GM12878 (cell line): ENCODE measurements at regions not wholly inside any gene's neighbourhood (a gene's known extent, or its start where the extent isn't known, plus 50 kb on each side); places are given as distances from the start of the nearest gene placed in this dataset.
A peak's percentile ranks its signal among the peaks of the same experiment; 100 is the strongest.

ENCODE experiments used
- ATAC-seq: fragments of 200-7000 bp; cut with Tn5 transposase; 3 replicates; pipeline ENCODE4 v1.9.1; 2020; ENCODE audit warnings: mild to moderate bottlenecking, moderate library complexity
- BruUV-seq: library from RNA; stranded (reverse); fragments of 400-500 nt; replicated peaks from 2 replicates; lab custom pipeline; 2021; lab: Mats Ljungman, UMichigan
- CTCF ChIA-PET: fragments of 300-600 bp; sonication (Branson Sonifier 250); formaldehyde crosslinking; extraction: SDS; loops from one replicate; lab custom pipeline; 2021; ENCODE audit warnings: inconsistent platforms; lab: Yijun Ruan, JAX
- POLR2A ChIA-PET: fragments of 350-600 bp; formaldehyde crosslinking; extraction: SDS; loops from one replicate; lab custom pipeline; 2021; ENCODE audit warnings: inconsistent platforms; lab: Charles Lee
- RAD21 ChIA-PET: fragments of 300-600 bp; sonication (Branson Sonifier 250); formaldehyde crosslinking; loops from one replicate; lab custom pipeline; 2023; ENCODE audit warnings: antibody characterized with exemption; ENCODE audit not compliant: unreplicated experiment; lab: Charles Lee
- SMC1A ChIA-PET: fragments of 300-600 bp; sonication (Branson Sonifier 250); formaldehyde crosslinking; loops from one replicate; lab custom pipeline; 2023; ENCODE audit not compliant: unreplicated experiment, uncharacterized antibody; lab: Charles Lee
- DNase-seq: peaks from one replicate; pipeline ENCODE4 v3.0.0-alpha.2; 2011; ENCODE audit warnings: low read depth, low spot score
- FAIRE-seq: peaks from 3 replicates; lab custom pipeline; 2011; peaks lifted over from hg19 to GRCh38; lab: Jason Lieb, UNC
- H2AFZ ChIP-seq: 2 replicates; pipeline ENCODE4 v1.6.0; 2011; ENCODE audit warnings: low read depth, low read length, control low read depth; ENCODE audit not compliant: control insufficient read depth
- H3K27ac ChIP-seq: 2 replicates; pipeline ENCODE4 v1.5.1; 2011; ENCODE audit warnings: control low read depth; ENCODE audit not compliant: control insufficient read depth, insufficient read depth
- H3K27me3 ChIP-seq, 2 experiments: replicated peaks in 1 of 2; 2 replicates each; pipeline versions ENCODE4 v1.6.0 to v1.6.1; 2011; ENCODE audit warnings: low read length in 1 of 2; ENCODE audit not compliant: control insufficient read depth in 2 of 2, insufficient read depth in 2 of 2
- H3K36me3 ChIP-seq, 2 experiments: 2 replicates each; pipeline ENCODE4 v1.5.1; 2011; ENCODE audit warnings: low read length in 1 of 2; ENCODE audit not compliant: control insufficient read depth in 2 of 2, insufficient read depth in 2 of 2
- H3K4me1 ChIP-seq: 2 replicates; pipeline ENCODE4 v1.6.1; 2011; ENCODE audit warnings: mild to moderate bottlenecking, low read length, moderate library complexity, mixed read lengths; ENCODE audit not compliant: control insufficient read depth, insufficient read depth
- H3K4me2 ChIP-seq: 2 replicates; pipeline ENCODE4 v1.6.0; 2011; ENCODE audit warnings: control low read depth; ENCODE audit not compliant: control insufficient read depth, insufficient read depth
- H3K4me3 ChIP-seq: fragments of 200-600 bp; sonication (generic); 2 replicates; pipeline ENCODE4 v1.5.1; 2016
- H3K79me2 ChIP-seq: 2 replicates; pipeline ENCODE4 v1.6.0; 2011; ENCODE audit warnings: low read length; ENCODE audit not compliant: control insufficient read depth, insufficient read depth
- H3K9ac ChIP-seq: 2 replicates; pipeline ENCODE4 v1.8.0; 2011; ENCODE audit warnings: low read length, control low read depth, mixed read lengths; ENCODE audit not compliant: control insufficient read depth, insufficient read depth
- H3K9me3 ChIP-seq: replicated peaks from 3 replicates; pipeline ENCODE4 v1.5.1; 2011; ENCODE audit warnings: mild to moderate bottlenecking, low read length; ENCODE audit not compliant: control insufficient read depth, insufficient read depth
- H4K20me1 ChIP-seq: 2 replicates; pipeline ENCODE4 v1.6.0; 2011; ENCODE audit not compliant: control insufficient read depth, insufficient read depth
- EP300 ChIP-seq, 2 experiments: fragments of 150-350 bp in 1 of 2; IDR thresholded peaks; 2 replicates each; pipeline ENCODE4 v1.6.1; 2011 to 2012; ENCODE audit warnings: low read depth in 2 of 2, low read length in 2 of 2, borderline replicate concordance in 1 of 2, improper control_type of control experiment in 1 of 2, inconsistent platforms in 1 of 2; ENCODE audit not compliant: control insufficient read depth in 1 of 2
- RAD21 ChIP-seq: IDR thresholded peaks from 2 replicates; pipeline ENCODE4 v1.6.1; 2011; ENCODE audit warnings: mild to moderate bottlenecking, low read depth, low read length, moderate library complexity; ENCODE audit not compliant: insufficient read depth
- SMC3 ChIP-seq: IDR thresholded peaks from 2 replicates; pipeline ENCODE4 v1.6.1; 2011; ENCODE audit warnings: low read length, improper control_type of control experiment, borderline replicate concordance
- WGBS: methylation state at CpG from one replicate; pipeline ENCODE4 v1.1.6; 2016; ENCODE audit warnings: low lambda C conversion rate; ENCODE audit not compliant: insufficient replicate concordance, insufficient coverage; ENCODE audit errors: missing lambda C conversion rate; 5-methylcytosine and 5-hydroxymethylcytosine counted together
- in situ Hi-C: fragments of 300-500 bp; cut with MboI; formaldehyde crosslinking; loops from 9 replicates; pipeline ENCODE4 v1.14.3; 2018; ENCODE audit warnings: mixed read lengths
- intact Hi-C: fragments of 100-400 bp; cut with micrococcal nuclease; formaldehyde crosslinking; loops from one replicate; pipeline ENCODE4 v1.14.2; 2022; ENCODE audit not compliant: unreplicated experiment
- TF ChIP-seq, protein P1 (sequence below), 3 experiments: IDR thresholded peaks in 2 of 3; conservative IDR thresholded peaks in 1 of 3; 2 replicates each; pipeline ENCODE4 v1.5.1; 2011; ENCODE audit warnings: low read depth in 3 of 3, low read length in 3 of 3, mild to moderate bottlenecking in 3 of 3, control low read depth in 2 of 3, moderate library complexity in 2 of 3, inconsistent platforms in 1 of 3, mixed read lengths in 1 of 3; ENCODE audit not compliant: control insufficient read depth in 2 of 3, insufficient read depth in 1 of 3; ENCODE audit errors: extremely low read depth in 1 of 3

DNA sequence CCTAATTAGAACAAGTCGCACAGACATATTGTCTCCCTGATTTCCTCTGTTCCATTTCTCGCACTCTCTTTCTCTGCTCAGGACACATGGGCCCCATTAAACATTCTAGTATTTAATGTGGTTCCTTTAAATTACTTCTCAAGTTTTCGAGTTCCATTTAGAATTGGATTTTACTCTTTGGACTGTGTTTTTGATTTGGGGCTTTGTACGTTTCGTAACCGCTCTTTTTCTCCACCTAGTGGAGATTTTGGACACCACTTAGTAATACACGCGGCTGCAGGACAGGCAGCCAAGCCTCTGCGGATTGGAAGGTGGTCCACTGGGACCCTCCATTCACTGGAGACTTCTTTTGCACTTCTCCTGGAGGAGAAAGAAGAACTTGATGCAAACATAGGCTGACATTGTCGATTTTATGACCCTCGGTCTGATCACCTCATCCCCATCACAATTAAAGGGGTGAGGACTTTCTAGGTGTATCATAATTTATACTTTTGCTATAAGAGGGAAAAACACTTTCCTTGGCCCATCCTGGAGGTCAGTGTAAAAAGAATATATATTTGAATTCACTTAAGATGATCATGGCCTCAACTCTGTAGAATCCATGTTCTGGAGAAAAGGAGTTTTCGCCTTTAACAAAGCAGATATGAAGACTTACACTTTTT, 85.7 kb downstream of the NOG start:
- POLR2A ChIA-PET = no interaction called here
- 15% methylated on average over 12 of the region's 12 CpGs for WGBS
- Histone ChIP-seq H4K20me1 (no peaks in the 10 kb centered on the region), H3K27ac (no peak overlapping the region), H3K9me3 (no peaks in the 10 kb centered on the region), H3K36me3 (no peaks in the 10 kb centered on the region), H3K27me3 (peaks cover 10 to 23% of the 10 kb centered on the region in 2 experiments), H3K4me3 (no peak overlapping the region), H3K79me2 (no peaks in the 10 kb centered on the region), H3K9ac (no peak overlapping the region)
- FAIRE-seq (no peak), ATAC-seq (peak; percentile 67)
- intact Hi-C loops = loop anchor here (1.0 kb wide), 1 partner anchor 87 kb away; no protein-coding TSS in a partner anchor
- SMC1A ChIA-PET = no interaction called here
- in situ Hi-C loops = no loop called here
- no TSS peak for BruUV-seq
- CTCF ChIA-PET = no interaction called here
- peak; percentile 33; the same call in 1 of the 2 replicates for TF ChIP-seq RAD21
- TF ChIP-seq, protein P1, sequence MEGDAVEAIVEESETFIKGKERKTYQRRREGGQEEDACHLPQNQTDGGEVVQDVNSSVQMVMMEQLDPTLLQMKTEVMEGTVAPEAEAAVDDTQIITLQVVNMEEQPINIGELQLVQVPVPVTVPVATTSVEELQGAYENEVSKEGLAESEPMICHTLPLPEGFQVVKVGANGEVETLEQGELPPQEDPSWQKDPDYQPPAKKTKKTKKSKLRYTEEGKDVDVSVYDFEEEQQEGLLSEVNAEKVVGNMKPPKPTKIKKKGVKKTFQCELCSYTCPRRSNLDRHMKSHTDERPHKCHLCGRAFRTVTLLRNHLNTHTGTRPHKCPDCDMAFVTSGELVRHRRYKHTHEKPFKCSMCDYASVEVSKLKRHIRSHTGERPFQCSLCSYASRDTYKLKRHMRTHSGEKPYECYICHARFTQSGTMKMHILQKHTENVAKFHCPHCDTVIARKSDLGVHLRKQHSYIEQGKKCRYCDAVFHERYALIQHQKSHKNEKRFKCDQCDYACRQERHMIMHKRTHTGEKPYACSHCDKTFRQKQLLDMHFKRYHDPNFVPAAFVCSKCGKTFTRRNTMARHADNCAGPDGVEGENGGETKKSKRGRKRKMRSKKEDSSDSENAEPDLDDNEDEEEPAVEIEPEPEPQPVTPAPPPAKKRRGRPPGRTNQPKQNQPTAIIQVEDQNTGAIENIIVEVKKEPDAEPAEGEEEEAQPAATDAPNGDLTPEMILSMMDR (IDR thresholded peaks at IDR 0.05 in 2 of 3, conservative IDR thresholded peaks at IDR 0.05 in 1 of 3; ENCODE audit: control insufficient read depth in 2 of 3, extremely low read depth in 1 of 3, insufficient read depth in 1 of 3, low read depth in 3 of 3, low read length in 3 of 3) = peak; percentile 34 to 52 (median 37); a peak in 4 of 6 replicates
- TF ChIP-seq SMC3 = peak; percentile 21; the same call in 1 of the 2 replicates
- TF ChIP-seq EP300 (IDR thresholded peaks at IDR 0.05; ENCODE audit: borderline replicate concordance in 1 of 2, control insufficient read depth in 1 of 2, low read depth in 2 of 2, low read length in 2 of 2) = no peak
- TF ChIP-seq, all 136 proteins: peak for 3
- Histone ChIP-seq H2AFZ (no peak overlapping the region), H3K4me1 (peaks cover 6% of the 10 kb centered on the region; the same call in 1 of the 2 replicates), H3K4me2 (no peak overlapping the region)
- no peak for DNase-seq
- RAD21 ChIA-PET = no interaction called here
